ENCODE measurements at regions not wholly inside any gene's neighbourhood (a gene's known extent, or its start where the extent isn't known, plus 50 kb on each side); places are given as distances from the start of the nearest gene placed in this dataset.

DNA sequence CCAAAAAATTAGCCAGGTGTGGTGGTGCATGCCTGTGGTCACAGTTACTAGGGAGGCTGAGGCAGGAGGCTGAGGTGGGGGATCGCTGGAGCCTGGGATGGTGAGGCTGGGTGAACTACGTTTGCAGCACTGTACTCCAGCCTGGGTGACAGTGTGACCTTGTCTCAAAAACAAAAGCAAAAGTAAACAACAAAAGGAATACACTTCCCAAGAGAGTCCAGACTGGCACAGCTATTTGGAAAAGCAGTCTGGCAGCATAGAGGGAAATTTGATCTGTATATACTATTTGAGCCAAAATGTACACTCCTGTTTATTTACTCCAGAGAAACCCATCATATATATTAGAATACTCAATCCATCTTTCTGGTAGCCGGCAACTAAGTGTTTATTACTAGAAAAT is 107.0 kb upstream of the HMCN1 start:
- TF ChIP-seq, protein P1, sequence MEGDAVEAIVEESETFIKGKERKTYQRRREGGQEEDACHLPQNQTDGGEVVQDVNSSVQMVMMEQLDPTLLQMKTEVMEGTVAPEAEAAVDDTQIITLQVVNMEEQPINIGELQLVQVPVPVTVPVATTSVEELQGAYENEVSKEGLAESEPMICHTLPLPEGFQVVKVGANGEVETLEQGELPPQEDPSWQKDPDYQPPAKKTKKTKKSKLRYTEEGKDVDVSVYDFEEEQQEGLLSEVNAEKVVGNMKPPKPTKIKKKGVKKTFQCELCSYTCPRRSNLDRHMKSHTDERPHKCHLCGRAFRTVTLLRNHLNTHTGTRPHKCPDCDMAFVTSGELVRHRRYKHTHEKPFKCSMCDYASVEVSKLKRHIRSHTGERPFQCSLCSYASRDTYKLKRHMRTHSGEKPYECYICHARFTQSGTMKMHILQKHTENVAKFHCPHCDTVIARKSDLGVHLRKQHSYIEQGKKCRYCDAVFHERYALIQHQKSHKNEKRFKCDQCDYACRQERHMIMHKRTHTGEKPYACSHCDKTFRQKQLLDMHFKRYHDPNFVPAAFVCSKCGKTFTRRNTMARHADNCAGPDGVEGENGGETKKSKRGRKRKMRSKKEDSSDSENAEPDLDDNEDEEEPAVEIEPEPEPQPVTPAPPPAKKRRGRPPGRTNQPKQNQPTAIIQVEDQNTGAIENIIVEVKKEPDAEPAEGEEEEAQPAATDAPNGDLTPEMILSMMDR (IDR thresholded peaks at IDR 0.05; ENCODE audit: insufficient read depth, low read length): no peak
- TF ChIP-seq POLR2AphosphoS5 (IDR thresholded peaks at IDR 0.05; ENCODE audit: low read depth) (no peak), REST (IDR thresholded peaks at IDR 0.05; ENCODE audit: insufficient replicate concordance, low read depth) (no peak), GABPA (IDR thresholded peaks at IDR 0.05; ENCODE audit: low read depth) (no peak), SPI1 (IDR thresholded peaks at IDR 0.05; ENCODE audit: borderline replicate concordance, low read depth) (no peak)

Data from HL-60 (cell line).